Sigmoid colon (tissue), 4 donors: ENCODE measurements at regions not wholly inside any gene's neighbourhood (a gene's known extent, or its start where the extent isn't known, plus 50 kb on each side); places are given as distances from the start of the nearest gene placed in this dataset.

Experiments
- CTCF ChIP-seq, 4 experiments: fragments of 450-650 bp in 3 of 4; fragments of 200-600 bp in 1 of 4; IDR thresholded peaks; one replicate each; pipeline ENCODE4 v1.5.1; 2016 to 2019; ENCODE audit warnings: antibody characterized with exemption in 4 of 4, mild to moderate bottlenecking in 3 of 4, moderate library complexity in 2 of 4
- POLR2A ChIP-seq, 2 donors: fragments of 450-650 bp; IDR thresholded peaks; one replicate each; pipeline ENCODE4 v1.6.1; 2016; ENCODE audit warnings: antibody characterized with exemption in 2 of 2, mild to moderate bottlenecking in 2 of 2, moderate library complexity in 2 of 2
- POLR2AphosphoS5 ChIP-seq, 4 donors: sonication (generic); formaldehyde crosslinking; IDR thresholded peaks; one replicate each; pipeline ENCODE4 v1.6.1; 2017; ENCODE audit warnings: antibody characterized with exemption in 4 of 4

GRCh38 chr14:30064454-30064853 is 136.8 kb upstream of the PRKD1 start:
- no peak for TF ChIP-seq CTCF (IDR thresholded peaks at IDR 0.05)
- no peak for TF ChIP-seq POLR2A (IDR thresholded peaks at IDR 0.05)
- no peak for TF ChIP-seq POLR2AphosphoS5 (IDR thresholded peaks at IDR 0.05)
